ENCODE measurements at regions not wholly inside any gene's neighbourhood (a gene's known extent, or its start where the extent isn't known, plus 50 kb on each side); places are given as distances from the start of the nearest gene placed in this dataset.

GRCh38 chr7:136138991-136139390 is 161.8 kb upstream of the MTPN start:
- TF ChIP-seq TCF7L2 (IDR thresholded peaks at IDR 0.05; ENCODE audit: low read depth, low read length): no peak
- no peak for TF ChIP-seq CTCF (IDR thresholded peaks at IDR 0.05)

All from Panc1 (cell line).